ENCODE measurements at regions not wholly inside any gene's neighbourhood (a gene's known extent, or its start where the extent isn't known, plus 50 kb on each side); places are given as distances from the start of the nearest gene placed in this dataset.

DNA sequence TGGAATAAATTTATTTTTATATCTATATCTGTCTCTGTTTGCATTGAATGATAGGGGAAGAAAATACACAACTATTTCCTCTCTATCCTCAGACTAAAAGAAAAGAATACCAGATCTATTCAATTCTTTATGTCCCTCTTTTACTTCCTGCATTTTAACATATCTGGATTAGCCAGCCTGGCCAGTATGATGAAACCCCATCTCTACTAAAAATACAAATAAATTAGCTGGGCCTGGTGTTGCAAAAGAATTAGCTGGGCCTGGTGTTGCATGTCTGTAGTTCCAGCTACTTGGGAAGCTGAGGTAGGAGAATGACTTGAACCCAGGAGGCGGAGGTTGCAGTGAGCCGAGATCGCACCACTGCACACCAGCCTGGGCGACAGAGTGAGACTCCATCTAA is 182.0 kb downstream of the LURAP1L start:
- ATAC-seq (no peak), DNase-seq (no peak)
- H3K27ac Mint-ChIP-seq: no peak overlapping the region
- H3K4me3 Mint-ChIP-seq: no peak overlapping the region
- CTCF ChIA-PET: no interaction called here
- no peaks in the 10 kb centered on the region for H3K27me3 Mint-ChIP-seq
- peaks cover 19% of the 10 kb centered on the region for H3K9me3 Mint-ChIP-seq (ENCODE audit: low read depth)
- no peaks in the 10 kb centered on the region for H3K4me1 Mint-ChIP-seq
- no peaks in the 10 kb centered on the region for H3K36me3 Mint-ChIP-seq

DNA sequence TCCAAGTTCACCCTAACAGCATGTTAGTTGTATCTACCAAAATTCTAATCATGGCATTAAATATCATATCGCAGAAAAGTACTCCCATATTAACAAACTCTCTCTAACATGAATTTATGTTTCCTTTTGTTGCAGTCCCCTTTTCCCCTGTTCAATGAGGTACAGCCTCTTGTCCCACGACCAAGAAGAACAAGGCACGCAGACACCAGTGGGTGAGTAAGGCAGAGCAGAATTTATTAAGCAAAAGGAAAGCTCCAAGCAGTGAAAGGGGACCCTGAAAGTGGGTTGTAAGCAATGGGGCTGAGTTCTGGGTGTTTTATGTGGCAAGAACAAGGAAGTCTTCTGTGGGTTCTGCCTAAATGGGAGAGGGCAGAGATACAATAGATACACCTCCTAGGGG is 183.5 kb downstream of the LURAP1L start:
- ATAC-seq: no peak
- Mint-ChIP-seq H3K4me3 (no peak overlapping the region), H3K9me3 (ENCODE audit: low read depth) (peaks cover 23% of the 10 kb centered on the region), H3K27me3 (no peaks in the 10 kb centered on the region), H3K36me3 (no peaks in the 10 kb centered on the region), H3K27ac (no peak overlapping the region), H3K4me1 (no peaks in the 10 kb centered on the region)
- CTCF ChIA-PET: no interaction called here
- DNase-seq: no peak

DNA sequence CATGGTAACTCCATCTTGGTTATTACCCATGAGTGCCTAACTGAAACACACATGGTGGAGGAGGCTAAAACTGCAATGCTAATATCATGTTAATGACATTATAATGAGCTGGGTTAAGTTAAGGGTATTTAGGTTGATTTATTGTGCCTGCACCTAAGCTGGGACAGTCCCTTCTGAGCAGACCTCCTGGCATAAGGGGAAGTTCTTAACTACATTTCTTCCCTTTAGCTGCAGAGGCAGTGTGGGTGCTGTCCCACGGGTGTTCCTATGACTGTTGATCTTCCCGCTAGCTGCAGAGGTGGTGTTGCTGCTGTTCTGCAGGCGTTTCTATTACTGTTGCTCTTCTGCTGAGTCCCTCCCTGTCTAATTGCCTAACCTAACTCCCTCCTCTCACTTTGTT is 183.9 kb downstream of the LURAP1L start:
- H3K4me1 Mint-ChIP-seq: no peaks in the 10 kb centered on the region
- no peak for ATAC-seq
- CTCF ChIA-PET: no interaction called here
- no peak for DNase-seq
- no peaks in the 10 kb centered on the region for H3K27me3 Mint-ChIP-seq
- H3K9me3 Mint-ChIP-seq (ENCODE audit: low read depth): peaks cover 23% of the 10 kb centered on the region
- H3K36me3 Mint-ChIP-seq: no peaks in the 10 kb centered on the region
- no peak overlapping the region for H3K27ac Mint-ChIP-seq
- no peak overlapping the region for H3K4me3 Mint-ChIP-seq

DNA sequence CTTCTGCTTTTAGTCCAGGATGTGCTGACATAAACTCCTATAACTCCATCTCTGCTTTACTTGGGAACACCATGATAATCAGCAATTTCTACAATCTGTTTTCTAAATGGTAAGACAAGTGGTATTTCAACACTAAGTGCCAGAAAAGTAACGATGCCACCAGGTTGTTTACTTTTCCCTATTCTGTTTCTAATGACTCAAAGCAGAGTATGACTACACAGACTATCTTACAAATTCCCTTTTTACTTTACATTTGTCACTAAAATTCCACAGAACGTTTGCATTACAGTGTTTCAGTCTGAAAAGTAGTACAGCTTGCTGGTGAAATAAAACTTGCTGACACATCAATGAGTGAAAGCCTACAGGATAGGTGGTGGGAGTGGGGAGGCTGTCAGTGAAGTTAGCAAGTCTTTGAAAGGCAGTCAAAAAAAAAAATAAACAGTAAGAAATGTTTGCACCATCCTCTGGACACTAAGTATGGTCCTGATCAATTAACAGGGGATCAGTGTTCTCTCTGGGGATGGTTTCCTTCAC is 186.5 kb downstream of the LURAP1L start:
- H3K9me3 Mint-ChIP-seq (ENCODE audit: low read depth): peaks cover 23% of the 10 kb centered on the region
- H3K4me1 Mint-ChIP-seq: no peaks in the 10 kb centered on the region
- no peak for ATAC-seq
- CTCF ChIA-PET: no interaction called here
- no peak overlapping the region for H3K4me3 Mint-ChIP-seq
- no peak overlapping the region for H3K27ac Mint-ChIP-seq
- no peaks in the 10 kb centered on the region for H3K27me3 Mint-ChIP-seq
- DNase-seq: no peak
- H3K36me3 Mint-ChIP-seq: no peaks in the 10 kb centered on the region

DNA sequence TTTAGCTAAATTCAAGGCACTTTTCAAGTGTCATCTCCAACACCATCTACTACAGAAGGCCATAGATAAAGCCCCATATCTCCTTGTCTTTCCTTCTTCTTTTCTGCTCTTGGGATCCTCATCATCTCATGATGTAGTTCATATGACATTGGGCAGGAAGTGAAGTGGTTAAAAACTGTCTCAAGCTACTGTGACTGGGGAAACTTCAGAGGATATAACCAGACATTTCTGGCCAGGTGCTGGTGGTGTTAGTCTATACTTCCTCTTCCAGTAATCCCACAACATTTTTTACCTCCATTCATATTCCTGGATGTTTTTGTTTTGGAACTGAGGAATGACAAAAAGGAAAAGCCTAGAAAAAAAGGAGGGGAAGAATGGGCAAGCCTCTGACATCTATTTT is 188.7 kb downstream of the LURAP1L start:
- no peak overlapping the region for H3K4me3 Mint-ChIP-seq
- CTCF ChIA-PET: no interaction called here

DNA sequence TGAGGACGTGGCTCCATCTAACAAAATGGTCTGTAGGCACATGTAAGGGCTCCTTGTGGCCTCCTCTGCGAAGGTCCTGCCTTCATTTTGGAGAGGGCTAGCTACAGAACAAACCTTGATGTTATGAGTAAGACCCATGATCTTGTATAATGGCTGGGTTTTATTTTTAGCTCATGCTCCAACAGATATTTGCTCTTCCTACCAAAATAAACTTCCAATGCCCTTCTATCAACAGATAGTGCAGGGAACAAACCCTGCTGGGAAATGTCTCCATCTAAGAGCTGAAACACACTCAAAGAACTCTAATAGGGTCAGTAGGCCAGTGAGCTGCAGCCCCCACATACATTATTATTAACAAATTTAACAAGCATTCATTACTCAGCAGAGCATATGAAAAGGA is 189.5 kb downstream of the LURAP1L start:
- DNase-seq: no peak
- Mint-ChIP-seq H3K36me3 (no peaks in the 10 kb centered on the region), H3K27me3 (no peaks in the 10 kb centered on the region), H3K27ac (no peak overlapping the region), H3K9me3 (ENCODE audit: low read depth) (peaks cover 9% of the 10 kb centered on the region), H3K4me1 (no peaks in the 10 kb centered on the region), H3K4me3 (no peak overlapping the region)
- CTCF ChIA-PET: no interaction called here
- ATAC-seq: no peak

More for the DNA sequence above, 188.7 kb downstream of the LURAP1L start:
- Mint-ChIP-seq H3K36me3 (no peaks in the 10 kb centered on the region), H3K9me3 (ENCODE audit: low read depth) (peaks cover 14% of the 10 kb centered on the region), H3K4me1 (no peaks in the 10 kb centered on the region), H3K27ac (no peak overlapping the region), H3K27me3 (no peaks in the 10 kb centered on the region)
- DNase-seq (no peak), ATAC-seq (no peak)

DNA sequence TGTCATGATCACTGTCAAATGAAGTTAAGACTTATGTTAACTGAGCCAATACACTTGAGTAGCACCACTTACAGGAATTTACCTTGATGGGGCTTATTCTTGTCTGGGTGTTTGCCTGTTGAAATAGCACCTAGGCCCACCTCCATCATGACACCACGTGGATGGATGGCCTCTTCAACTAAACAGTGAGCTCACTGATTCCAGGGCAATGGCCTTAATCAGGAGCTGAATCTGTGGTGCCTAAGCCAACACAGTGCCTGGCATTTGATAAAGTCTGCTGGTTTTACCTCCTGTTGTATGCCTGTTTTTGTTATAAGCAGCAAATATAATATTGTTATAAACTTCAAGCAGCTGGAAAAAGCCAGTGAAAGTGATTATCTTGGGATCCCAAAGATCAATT is 190.5 kb downstream of the LURAP1L start:
- H3K36me3 Mint-ChIP-seq: no peaks in the 10 kb centered on the region

DNA sequence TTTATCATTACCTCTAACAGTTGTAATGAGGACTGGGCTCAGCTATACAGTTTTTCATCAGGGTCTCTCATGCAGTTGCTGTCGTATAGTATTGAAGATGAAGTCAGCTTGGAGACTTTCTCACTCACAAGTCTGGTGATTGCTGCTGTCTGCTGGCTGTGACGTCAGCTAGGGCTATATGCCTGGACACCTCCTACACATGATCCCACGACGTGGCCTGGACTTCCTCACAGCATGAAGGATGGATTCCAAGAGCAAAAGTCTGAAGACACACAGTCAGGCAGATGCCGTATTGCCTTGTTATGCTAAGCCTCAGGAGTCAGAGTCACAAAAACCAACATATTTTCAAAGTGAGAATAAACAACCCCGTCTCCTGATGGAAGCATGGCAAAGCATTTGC is 193.3 kb downstream of the LURAP1L start:
- ATAC-seq: no peak
- no peak for DNase-seq
- Mint-ChIP-seq H3K4me1 (no peaks in the 10 kb centered on the region), H3K27me3 (no peaks in the 10 kb centered on the region), H3K27ac (no peak overlapping the region), H3K36me3 (no peaks in the 10 kb centered on the region), H3K4me3 (no peak overlapping the region), H3K9me3 (ENCODE audit: low read depth) (peaks cover 7% of the 10 kb centered on the region)
- CTCF ChIA-PET: no interaction called here

More for the DNA sequence above, 190.5 kb downstream of the LURAP1L start:
- Mint-ChIP-seq H3K9me3 (ENCODE audit: low read depth) (peaks cover 5% of the 10 kb centered on the region), H3K27ac (no peak overlapping the region), H3K4me1 (no peaks in the 10 kb centered on the region), H3K27me3 (no peaks in the 10 kb centered on the region), H3K4me3 (no peak overlapping the region)
- DNase-seq: no peak
- CTCF ChIA-PET: no interaction called here
- ATAC-seq: no peak

DNA sequence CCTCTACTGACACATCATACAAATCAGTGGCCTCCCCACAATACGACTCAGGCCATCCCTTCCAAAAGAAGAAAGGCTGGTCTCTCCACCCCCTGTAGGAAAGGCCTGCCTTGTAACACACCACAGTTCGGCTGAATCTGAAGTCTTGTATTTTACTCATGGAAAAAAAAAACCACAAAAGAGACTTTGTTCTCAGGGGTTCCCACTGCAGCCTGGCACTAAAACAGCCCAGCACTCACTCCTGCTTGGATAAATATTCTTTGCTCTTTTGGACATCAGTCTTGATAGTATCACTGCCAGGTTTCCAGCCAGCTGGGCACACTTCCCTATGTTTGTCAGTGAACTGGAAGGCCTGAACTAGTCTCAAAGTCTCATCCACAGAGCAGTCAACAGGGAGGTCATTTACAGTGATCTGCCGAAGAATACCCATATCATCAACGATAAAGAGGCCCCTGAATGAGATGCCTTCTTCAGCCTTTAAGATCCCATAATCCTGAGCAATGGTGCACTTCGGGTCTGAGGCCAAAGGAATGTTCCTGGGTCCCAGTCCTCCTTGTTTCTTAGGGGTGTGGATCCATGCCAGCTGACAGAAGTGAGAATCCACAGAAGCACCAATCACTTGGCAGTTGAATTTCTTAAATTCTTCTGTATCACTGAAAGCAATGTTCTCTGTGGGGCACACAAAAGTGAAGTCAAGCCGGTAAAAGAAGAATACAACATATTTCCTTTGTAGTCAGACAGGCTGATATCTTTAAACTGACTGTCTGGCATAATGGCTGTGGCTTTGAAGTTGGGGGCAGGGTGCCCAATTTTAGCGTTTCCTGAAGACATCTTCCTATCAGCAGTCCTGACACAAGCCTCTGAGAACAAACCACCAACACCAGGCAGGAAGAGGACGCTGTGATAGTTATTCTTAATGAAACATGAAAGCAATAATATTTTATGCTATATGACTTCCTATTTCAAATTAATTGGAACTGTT is 198.1 kb downstream of the LURAP1L start:
- Mint-ChIP-seq H3K36me3 (no peaks in the 10 kb centered on the region), H3K4me3 (no peak overlapping the region), H3K4me1 (no peaks in the 10 kb centered on the region), H3K27me3 (no peaks in the 10 kb centered on the region), H3K27ac (no peak overlapping the region), H3K9me3 (ENCODE audit: low read depth) (peaks cover 14% of the 10 kb centered on the region)
- ATAC-seq: no peak
- CTCF ChIA-PET: no interaction called here
- no peak for DNase-seq

DNA sequence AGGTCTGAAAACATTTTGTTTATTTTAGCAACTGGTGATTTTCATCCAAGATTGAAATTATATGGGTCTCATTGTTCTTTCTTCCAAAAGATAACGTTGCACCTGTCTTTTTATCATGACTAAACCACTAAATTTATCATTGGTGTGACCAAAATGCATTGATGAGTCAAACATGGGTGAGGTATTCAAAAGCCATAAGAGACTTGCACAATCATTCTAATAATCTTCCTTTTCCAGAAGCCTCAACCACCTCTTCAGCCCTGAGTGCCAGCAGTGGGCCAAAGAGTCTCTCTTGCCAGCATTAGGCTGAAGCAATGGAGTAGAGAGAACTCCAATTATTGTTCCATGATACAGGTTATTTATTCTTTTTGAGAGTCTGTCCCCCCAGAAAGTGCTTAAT is 198.9 kb downstream of the LURAP1L start:
- Mint-ChIP-seq H3K4me1 (no peaks in the 10 kb centered on the region), H3K9me3 (ENCODE audit: low read depth) (peaks cover 18% of the 10 kb centered on the region), H3K4me3 (no peak overlapping the region), H3K27me3 (no peaks in the 10 kb centered on the region), H3K36me3 (no peaks in the 10 kb centered on the region), H3K27ac (no peak overlapping the region)
- ATAC-seq: no peak
- CTCF ChIA-PET: no interaction called here
- DNase-seq: no peak

DNA sequence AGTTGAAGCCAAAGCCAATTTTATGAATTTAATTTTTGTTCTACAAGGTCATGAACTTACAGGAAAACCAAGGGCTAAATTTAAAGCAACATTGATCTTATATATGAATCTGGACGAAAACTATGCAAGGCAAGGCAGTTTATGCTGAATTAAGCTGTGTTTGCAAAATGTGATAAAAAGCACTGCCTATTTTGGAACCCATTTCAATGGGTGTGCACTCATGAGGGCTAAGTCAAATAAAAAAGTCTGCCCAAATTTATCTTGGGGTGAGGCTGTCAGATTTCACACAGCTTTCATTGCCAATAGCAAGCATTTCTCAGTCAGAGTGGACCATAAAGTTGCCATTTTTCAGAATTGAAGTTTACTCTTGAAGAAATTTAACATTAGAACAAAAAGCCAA is 199.9 kb downstream of the LURAP1L start:
- H3K27me3 Mint-ChIP-seq: no peaks in the 10 kb centered on the region
- H3K4me3 Mint-ChIP-seq: no peak overlapping the region
- DNase-seq (no peak), ATAC-seq (no peak)
- no peaks in the 10 kb centered on the region for H3K4me1 Mint-ChIP-seq
- no peaks in the 10 kb centered on the region for H3K36me3 Mint-ChIP-seq
- CTCF ChIA-PET: no interaction called here
- H3K9me3 Mint-ChIP-seq (ENCODE audit: low read depth): peaks cover 18% of the 10 kb centered on the region
- H3K27ac Mint-ChIP-seq: no peak overlapping the region

DNA sequence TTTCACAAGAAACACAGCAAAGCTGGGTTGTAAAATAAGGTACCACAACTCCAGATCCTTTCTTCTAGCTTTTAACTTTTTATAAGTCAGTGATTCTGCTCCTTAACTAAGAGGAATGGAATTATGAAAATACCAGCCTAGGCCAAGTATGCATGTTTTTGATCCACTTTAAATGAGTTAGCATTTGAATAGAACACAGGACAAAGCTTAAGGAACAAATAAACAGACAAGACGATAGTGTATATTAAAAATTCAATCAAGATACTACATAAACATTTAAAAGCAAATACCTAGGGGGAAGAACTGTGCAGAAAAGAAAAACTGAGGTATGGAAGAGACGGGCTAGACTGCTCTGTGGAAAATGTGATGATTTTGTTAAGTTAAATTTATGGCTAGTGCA is 200.7 kb downstream of the LURAP1L start:
- no peak for DNase-seq
- no peak overlapping the region for H3K4me3 Mint-ChIP-seq
- no peaks in the 10 kb centered on the region for H3K36me3 Mint-ChIP-seq
- CTCF ChIA-PET: no interaction called here
- H3K9me3 Mint-ChIP-seq (ENCODE audit: low read depth): peaks cover 16% of the 10 kb centered on the region
- ATAC-seq: no peak
- H3K4me1 Mint-ChIP-seq: no peaks in the 10 kb centered on the region
- no peak overlapping the region for H3K27ac Mint-ChIP-seq
- no peaks in the 10 kb centered on the region for H3K27me3 Mint-ChIP-seq

DNA sequence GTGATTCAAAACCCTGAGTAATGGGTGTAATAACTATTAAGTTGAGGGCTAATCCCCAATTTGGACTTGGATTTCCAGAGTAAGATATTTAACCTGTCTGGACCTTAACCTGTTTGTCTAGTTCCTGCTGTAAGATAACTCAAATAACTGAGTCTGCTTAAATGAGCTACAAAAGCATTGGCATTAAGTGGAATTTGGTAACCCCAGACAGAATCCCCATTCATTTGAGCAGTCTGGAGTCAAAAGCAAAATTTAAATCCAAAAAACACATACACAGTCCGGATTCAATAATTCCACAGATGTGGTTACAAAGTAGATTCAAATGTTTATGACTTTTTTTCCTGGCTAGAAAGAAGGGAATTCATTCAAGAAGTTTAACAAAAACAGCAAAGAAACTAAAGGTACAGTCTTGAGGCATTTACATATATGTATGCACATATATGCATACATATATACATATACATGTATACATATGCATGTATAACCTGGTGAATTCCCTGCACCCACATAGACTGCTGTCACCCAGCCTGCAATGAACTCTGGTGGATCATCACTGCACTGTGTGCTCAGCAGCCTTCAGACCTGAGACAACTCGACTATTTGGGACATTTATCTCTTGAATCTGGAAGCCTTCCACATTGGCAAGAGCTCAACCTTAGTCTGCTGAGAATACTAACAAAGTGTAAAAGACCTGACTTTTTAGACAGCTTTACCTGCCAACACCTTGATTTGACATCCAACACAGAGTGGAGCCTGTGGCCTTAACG is 205.4 kb downstream of the LURAP1L start:
- Mint-ChIP-seq H3K4me1 (no peaks in the 10 kb centered on the region), H3K27me3 (no peaks in the 10 kb centered on the region), H3K36me3 (no peaks in the 10 kb centered on the region), H3K4me3 (no peak overlapping the region), H3K27ac (no peak overlapping the region), H3K9me3 (ENCODE audit: low read depth) (peaks cover 13% of the 10 kb centered on the region)
- DNase-seq (no peak), ATAC-seq (no peak)
- CTCF ChIA-PET: no interaction called here

DNA sequence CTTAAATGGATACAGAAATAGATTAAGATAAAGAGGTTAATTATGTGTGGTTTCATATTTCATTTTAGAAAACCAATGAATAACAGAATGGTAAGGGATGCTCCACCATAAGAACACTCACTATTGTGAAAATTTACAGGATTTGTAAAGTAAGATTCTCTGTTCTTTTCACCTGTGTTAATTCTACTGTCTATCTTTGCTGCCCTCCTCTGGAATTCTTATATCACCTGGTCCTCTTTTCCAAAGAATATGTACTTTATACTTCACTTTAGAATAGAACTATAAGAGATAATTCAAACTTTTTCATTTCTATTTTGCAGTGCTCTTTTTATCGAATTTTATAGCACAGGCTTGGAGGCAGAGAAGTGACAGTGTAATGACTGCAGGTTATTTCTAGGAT is 213.4 kb downstream of the LURAP1L start:
- H3K4me3 Mint-ChIP-seq: no peak overlapping the region
- CTCF ChIA-PET: no interaction called here
- no peaks in the 10 kb centered on the region for H3K27me3 Mint-ChIP-seq
- no peak overlapping the region for H3K27ac Mint-ChIP-seq
- H3K9me3 Mint-ChIP-seq (ENCODE audit: low read depth): peaks cover 11% of the 10 kb centered on the region
- ATAC-seq (no peak), DNase-seq (no peak)
- H3K36me3 Mint-ChIP-seq: no peaks in the 10 kb centered on the region
- H3K4me1 Mint-ChIP-seq: no peaks in the 10 kb centered on the region
